ENCODE measurements at regions not wholly inside any gene's neighbourhood (a gene's known extent, or its start where the extent isn't known, plus 50 kb on each side); places are given as distances from the start of the nearest gene placed in this dataset.

GRCh38 chr2:122074201-122074600 is 318.8 kb downstream of the TSN start:
- no peak for TF ChIP-seq CTCF (IDR thresholded peaks at IDR 0.05)
- no peak for TF ChIP-seq POLR2A (IDR thresholded peaks at IDR 0.05)

All from Peyer's patch (tissue), 4 donors.